Neural progenitor cell (in vitro differentiated cells): ENCODE measurements at regions not wholly inside any gene's neighbourhood (a gene's known extent, or its start where the extent isn't known, plus 50 kb on each side); places are given as distances from the start of the nearest gene placed in this dataset.
"Not testable (repeated sequence)": the region's sequence is repeated elsewhere in the genome, so short reads cannot be mapped to it uniquely, and the experiment has no call there.

Experiments
- EZH2 ChIP-seq: fragments of 200-600 bp; sonication (generic); IDR thresholded peaks from 2 replicates; pipeline ENCODE4 v1.6.1; 2017; ENCODE audit warnings: antibody characterized with exemption, mild to moderate bottlenecking, moderate library complexity
- EZH2phosphoT487 ChIP-seq: fragments of 200-600 bp; sonication (generic); IDR thresholded peaks from 2 replicates; pipeline ENCODE4 v1.6.1; 2017; ENCODE audit warnings: antibody characterized with exemption
- TF ChIP-seq, protein P1 (sequence below): fragments of 200-600 bp; sonication (generic); IDR thresholded peaks from 2 replicates; pipeline ENCODE4 v1.5.1; 2017; ENCODE audit warnings: antibody characterized with exemption, mild to moderate bottlenecking

DNA sequence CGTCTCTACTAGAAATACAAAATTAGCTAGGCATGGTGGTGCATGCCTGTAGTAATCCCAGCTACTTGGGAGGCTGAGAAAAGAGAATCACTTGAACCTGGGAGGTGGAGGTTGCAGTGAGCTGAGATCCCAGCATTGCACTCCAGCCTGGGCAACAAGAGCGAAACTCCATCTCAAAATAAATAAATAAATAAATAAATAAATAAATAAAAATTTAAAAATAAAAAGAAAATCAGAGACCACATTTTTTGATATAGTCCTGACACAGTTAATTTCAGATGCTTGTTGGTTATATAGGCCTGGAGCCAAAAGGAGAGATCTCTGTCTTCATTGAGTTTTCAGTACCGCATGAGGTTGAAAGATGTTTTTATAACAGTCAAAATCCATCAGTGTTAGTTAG, 388.3 kb downstream of the PRELID2 start:
- TF ChIP-seq, protein P1, sequence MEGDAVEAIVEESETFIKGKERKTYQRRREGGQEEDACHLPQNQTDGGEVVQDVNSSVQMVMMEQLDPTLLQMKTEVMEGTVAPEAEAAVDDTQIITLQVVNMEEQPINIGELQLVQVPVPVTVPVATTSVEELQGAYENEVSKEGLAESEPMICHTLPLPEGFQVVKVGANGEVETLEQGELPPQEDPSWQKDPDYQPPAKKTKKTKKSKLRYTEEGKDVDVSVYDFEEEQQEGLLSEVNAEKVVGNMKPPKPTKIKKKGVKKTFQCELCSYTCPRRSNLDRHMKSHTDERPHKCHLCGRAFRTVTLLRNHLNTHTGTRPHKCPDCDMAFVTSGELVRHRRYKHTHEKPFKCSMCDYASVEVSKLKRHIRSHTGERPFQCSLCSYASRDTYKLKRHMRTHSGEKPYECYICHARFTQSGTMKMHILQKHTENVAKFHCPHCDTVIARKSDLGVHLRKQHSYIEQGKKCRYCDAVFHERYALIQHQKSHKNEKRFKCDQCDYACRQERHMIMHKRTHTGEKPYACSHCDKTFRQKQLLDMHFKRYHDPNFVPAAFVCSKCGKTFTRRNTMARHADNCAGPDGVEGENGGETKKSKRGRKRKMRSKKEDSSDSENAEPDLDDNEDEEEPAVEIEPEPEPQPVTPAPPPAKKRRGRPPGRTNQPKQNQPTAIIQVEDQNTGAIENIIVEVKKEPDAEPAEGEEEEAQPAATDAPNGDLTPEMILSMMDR, result not testable (repeated sequence)
- not testable (repeated sequence) for TF ChIP-seq EZH2, EZH2phosphoT487
